ENCODE measurements at regions not wholly inside any gene's neighbourhood (a gene's known extent, or its start where the extent isn't known, plus 50 kb on each side); places are given as distances from the start of the nearest gene placed in this dataset.

DNA sequence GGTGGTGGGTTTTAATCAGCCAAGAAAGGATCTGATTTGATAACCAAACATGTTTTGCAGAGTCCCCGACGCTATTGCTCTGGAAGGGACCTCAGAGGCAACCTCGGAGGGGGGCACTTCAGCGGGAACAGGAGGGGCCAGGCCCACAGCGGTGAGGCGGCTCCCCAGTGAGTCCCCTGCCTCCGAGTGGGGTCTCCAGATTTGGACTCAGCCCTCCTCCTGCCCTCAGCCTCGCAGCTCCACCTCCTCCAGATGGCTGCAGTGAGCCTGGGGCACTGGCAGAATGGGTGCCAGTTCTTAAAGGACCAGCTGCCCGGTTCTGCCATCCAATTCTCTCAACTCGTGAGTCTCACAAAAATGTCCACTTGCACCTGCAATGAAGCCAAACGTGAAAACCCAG is 61.0 kb upstream of the NANOS1 start (continued):
- no peak for TF ChIP-seq MAFK (IDR thresholded peaks at IDR 0.05; ENCODE audit: low read depth, low read length)
- no peak for TF ChIP-seq GABPA (IDR thresholded peaks at IDR 0.05; ENCODE audit: borderline replicate concordance, insufficient read depth, low read length)

Data from H1 (cell line).